Fibroblast of the conjunctiva (primary cell): ENCODE measurements at regions not wholly inside any gene's neighbourhood (a gene's known extent, or its start where the extent isn't known, plus 50 kb on each side); places are given as distances from the start of the nearest gene placed in this dataset.

Experiments used
- DNase-seq: peaks from one replicate; pipeline ENCODE4 v3.0.0-alpha.2; 2010; ENCODE audit warnings: low read depth

DNA sequence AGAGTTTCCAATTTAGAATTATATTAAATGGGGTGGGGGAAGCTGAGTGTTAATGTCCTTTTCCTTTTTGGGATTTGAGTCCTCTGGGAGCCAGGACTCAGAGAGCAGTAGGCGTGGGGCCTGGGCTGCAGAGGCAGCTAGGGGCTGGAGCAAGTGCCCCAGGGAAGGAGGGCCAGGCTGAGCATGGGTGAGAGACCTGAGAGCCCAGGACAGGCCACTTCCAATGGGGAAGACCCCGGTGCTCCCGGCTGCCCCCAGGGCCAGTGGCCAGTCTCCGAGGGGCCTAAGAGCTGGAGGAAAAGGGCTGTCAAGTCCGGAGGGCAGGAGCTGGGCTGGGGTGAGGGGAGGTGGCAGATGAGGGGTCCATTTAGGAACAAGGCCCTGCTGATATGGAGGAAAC is 371.5 kb downstream of the ZNF536 start:
- no peak for DNase-seq

DNA sequence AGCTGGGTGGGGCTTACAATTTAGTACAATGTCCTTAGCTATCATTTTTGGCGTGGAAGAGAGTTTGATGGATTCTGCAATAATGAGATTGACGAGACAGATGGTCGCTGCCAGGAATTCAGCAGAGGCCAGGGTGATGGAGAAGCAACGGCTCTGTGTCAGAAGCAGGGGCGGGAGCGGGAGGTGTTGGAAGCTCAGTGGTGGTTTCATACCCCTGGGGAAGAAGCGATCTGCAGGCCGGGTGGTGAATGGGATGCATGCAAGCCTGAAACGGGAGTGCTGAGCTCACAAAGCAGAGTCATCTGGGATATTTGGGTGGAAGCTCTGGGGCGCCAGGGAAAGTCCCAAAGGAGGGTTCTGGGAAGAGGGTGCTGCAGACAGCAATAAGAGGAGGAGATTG is 370.8 kb downstream of the ZNF536 start:
- no peak for DNase-seq

DNA sequence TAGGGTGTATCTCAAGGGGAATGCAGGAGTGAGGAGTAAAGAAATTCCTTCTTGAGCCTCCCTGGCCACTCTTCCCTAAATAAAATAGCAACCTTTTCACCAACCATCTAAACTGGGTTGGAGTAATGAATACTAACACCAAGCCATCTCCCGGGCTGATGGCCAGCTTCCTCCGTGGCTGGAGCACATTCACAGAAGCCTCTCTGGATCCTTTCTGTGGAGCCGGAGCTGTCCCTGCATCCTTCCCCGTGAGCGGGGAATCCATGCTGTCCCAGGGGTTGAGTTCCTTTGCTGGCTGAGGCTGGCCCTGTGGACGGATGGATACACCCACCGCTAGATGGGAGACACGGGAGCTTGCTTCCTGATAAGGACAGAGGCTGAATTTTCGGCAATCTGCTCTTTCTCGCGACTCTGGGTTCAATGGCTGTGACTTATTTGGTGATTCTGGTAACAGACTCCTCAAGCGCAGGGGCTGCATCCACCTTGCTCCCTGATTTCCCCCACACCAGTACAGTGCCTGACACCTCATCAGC is 370.3 kb downstream of the ZNF536 start:
- no peak for DNase-seq

DNA sequence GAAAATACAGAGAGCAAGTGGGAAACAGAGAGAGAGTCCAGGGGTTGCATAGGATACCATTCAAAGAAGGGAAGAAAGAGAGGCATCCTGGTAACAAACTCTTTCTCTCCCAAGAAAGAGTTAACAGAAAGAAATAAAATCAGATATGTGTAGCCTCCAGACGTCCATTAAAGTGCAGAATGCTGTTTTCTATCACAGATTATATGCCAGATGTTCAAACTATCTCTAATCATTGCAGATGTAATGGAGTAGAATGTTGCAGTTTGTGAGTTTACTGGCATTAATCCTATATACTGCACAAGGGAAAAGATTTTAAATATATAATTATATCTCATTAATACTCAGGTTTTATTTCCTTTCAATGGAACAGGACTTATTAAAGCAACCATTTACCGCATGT is 369.4 kb downstream of the ZNF536 start:
- DNase-seq = no peak

DNA sequence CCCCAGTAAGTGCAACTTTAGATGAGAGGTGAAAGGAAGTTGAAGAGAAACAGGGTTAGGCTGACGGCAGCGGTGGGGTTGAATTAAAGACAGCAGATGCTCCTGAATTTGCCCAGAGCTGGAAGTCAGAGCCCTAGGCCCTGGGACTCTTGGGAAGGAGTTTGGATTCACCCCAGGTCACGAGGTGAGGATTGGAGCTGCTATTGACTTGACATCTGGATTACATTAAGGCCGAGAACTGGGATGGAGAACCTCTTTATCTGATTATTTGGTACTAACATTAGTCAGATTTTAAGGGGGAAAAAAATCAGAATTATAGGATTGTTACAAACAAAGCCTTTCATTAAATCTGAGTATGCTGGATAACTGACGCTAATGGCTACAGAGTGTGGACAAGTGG is 367.2 kb downstream of the ZNF536 start:
- peak; percentile 6 for DNase-seq

DNA sequence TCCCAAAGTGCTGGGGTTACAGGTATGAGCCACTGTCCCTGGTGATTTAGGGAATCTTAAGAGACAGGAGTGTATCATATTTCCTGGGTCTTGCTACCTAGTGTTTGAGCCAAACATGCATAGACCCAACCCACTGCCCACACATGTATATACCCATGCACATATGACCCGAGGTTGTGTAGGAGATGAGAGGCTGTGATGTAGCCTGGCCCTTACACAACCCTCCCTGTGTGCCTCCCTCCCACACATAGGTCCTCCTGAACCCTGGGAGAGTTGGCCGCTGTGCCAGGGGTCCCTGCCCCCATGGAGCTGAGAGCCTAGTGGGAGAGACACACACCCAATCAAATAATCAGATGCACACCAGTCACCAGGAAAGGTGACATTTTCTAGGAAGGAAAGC is 365.9 kb downstream of the ZNF536 start:
- DNase-seq = no peak

DNA sequence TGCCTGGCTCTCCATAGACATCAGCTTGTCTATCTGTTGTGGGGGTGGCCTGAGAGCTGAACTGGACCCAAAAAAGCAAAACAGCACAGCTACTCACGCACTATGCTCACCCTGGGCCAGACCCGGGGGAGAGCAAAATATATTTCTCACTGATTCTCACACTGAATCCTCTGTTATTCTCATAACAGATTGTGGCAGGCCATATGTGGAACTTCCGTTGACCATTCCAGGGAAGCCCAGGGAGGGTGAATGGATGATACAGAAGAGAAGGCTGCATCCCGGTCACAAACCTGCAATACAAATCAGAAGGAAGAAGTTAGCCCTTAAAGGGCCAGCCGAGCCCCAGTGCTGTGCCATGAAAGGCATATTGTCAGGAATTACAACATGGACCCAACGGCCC is 362.5 kb downstream of the ZNF536 start:
- DNase-seq = no peak

DNA sequence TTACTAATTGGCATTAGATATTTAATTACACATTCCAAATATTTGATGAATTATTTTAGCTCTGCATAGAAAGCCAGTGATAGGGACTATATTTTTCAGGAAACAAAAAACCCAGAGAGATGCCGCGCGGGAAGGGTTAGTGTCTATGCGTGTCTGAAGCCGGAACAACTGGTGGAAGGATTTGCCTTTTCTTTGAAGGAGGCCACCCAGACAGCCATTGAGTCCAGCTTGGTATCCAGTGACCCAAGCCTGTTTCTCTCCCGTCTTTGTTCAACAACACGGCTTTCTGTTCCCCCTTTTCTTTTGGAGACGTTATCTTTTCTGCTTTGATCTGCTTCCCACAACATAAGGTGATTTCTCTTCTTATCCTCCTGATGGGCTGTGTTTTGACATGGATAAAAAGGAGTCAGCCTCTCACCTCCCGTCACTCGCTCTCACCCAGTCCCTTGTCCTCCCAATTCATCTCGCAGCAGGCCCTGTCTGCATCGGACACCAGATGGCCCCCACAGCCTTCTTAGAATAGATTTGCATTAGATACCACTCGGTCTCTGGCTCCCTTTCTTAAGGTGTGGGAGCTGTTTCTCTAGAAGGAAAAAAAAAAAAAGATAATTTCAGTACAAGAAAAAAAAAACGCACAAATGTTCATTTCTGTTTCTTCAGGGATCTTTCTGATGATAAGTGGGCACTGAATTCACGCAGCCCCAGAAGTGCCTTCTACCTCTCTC is 361.8 kb downstream of the ZNF536 start:
- DNase-seq = no peak

DNA sequence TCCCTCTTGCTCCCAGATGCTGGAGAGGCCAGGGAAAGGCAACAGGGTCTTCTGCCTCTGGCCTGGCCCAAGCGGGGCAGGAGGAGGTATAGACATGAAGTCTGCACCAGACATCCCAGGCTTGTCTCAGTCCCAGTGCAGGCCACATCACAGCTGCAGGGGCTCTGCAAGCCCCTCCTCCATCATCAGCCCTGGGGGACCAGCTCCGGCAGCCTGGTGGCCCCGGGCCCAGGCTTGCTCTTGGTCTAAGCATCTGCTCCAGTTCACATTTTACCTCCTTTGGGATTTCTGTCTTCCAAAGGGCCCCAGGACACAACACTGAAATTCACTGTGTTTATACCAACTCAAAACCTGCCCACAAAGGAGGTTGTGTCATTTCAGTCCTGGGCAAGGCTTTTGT is 359.4 kb downstream of the ZNF536 start:
- DNase-seq = no peak

DNA sequence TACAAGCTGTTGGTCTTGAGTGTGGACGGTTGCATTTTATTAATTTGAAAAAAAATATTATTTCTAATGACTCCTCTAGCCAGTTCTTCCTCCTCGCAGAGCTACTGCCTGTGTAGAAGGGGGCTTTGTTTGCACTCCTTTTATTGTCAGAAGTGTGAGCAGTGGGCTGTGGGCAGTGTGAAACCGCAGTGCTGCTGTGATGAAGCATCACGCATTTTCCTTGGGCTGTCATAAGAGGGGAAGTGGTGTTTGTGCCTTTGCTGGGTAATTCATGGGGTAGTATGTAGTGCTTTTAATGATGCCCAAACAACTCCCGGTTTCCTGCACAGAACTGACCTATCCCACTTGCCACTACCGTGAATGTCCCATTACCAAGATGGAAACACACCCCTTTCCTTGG is 357.3 kb downstream of the ZNF536 start:
- no peak for DNase-seq

DNA sequence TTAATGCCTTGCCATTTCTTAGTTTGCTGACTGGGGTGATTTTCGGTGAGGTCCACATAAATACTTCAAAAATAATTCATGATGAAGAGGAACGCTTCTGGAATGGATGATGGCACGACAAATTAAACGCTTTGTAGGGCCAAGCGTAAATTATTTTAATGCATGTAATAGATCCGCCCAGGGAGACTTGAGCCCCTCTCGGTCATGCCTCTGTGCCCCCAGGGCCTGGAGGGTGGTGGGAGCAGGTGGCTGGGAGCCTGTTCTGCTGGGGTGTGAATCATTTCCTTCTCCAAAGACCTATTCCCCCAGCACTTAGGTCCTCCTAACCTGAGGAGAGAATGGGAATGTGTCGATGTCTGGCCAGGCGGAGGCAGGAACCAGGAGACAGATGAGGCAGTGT is 350.6 kb downstream of the ZNF536 start:
- DNase-seq = no peak

DNA sequence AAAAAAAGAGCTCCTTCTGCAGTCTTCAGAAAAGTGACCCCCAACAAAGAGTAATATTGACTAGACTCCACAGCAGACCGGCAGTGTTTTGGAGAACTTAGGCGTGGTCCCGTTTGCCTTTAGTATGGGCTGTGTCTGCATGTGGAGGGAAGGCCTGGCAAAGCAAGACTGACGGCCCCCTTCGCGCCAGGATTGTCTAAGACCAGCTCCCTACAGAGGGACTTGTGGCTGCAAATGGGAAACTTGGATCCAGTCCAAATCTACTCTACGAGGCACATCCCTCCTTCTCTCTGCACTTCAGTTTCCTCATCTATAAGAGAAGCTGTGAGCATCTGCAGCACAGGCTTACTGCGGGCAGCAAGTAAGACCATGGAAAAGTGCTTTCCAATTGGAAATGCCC is 350.0 kb downstream of the ZNF536 start:
- no peak for DNase-seq

DNA sequence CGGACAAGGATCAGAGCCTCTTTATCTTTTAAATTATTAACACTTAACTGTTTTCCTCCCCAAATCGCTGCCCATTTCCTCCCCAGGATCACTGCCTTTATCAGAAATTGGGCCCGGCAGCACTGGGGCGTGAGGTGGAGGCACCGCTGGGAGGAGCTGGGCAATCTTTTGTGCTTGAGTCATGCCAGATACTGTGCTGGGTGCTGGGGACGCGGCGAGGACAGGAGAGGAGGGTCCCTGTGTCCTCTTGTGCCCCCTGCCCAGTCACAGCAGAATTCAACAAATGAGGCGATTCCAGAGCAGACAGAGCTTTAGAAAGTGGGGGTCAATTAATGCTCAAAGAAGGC is 347.8 kb downstream of the ZNF536 start:
- no peak for DNase-seq

DNA sequence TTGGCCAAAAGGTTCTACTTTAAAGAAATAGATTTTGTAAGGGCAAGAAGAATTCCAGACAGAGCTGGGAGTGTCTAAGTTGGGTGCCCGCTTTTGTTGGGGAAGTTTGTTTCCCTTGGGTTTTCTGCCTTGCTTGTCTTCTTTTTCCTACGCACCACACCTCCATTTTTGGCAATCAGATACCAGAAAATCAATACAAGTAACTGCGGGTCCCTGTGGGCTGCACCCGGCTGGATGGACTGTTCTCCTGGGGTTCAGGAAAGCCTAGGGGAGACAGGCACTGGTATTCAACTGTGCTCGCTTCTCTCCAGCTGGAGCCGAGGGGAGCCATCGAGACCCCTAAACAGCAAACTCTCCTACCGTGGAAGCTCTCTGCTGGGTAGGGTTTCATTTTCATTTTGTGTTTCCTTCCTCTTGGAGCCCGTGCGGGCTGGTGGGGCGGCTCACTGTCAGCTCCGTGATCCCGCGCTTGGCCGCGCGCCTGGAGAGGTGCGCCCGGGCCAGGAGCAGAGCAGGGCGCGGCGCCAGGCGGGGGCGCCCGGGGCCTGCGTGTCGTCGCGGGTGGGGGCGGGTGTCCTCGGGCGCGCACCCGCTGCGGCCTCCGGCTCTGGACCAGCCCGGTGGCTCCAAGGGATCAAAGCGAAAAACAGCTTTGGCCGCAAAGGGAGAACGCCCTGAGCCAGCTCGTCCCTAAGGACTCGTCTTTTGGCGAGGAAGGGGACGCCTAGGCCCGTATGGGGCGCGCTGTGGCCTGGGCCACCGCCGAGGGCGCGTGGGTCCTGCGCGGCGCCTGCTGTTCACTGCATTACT is 347.2 kb downstream of the ZNF536 start:
- no peak for DNase-seq

DNA sequence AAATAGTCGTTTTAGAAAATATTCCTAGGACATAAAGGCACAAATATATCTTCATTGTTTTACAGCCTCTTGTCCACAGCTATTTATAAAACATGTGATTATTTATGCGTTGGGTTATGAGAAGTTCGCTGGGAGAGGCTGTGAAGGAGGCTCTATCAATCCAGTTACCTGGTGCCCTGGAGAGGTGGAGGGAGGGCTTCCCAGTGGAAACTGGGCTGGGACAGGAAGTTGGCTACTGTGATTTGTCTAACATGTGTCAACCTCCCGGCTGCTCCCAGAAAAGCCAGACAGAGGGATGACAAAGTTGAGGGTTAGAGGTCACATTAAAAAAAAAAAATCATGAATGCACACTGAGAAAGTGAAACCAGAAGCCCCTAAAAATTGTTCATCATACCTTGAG is 346.5 kb downstream of the ZNF536 start:
- DNase-seq = no peak

DNA sequence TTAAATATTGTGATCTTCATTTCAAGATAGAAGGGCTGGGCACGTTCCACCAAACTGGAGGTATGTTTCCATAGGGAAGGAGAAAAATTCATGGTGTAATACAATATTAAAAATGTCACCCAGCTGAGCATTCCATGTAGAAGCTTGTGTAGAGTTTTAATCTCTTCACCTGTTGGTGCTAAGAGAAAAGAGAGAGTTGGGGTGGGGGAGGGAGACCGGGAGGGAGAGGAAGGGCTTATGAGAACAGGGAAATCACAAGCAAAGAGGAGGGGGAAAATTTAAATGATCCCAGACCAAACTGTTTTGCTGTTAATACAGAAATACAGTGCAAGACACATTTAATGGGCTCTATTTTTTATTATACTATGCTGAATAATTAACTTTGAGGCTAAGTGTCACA is 345.8 kb downstream of the ZNF536 start:
- no peak for DNase-seq

DNA sequence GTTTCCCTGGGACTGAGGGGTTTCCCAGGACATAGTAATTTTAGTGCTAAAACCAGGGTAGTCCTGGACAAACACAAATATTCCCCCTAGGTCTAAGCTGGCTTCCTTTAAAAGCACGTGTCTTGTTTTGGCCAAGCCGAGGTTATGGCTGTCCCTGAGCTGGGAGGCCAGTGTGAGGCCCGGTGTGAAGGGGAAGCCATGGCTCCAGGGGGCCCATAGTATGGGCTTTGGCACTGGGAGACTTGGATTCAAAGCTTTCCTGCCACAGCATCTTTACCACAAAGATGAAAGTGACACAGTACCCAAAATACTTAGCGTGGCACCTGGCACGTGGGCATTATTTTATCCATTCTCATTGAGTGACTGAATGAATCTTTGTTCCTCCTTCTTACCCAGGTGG is 345.2 kb downstream of the ZNF536 start:
- no peak for DNase-seq

DNA sequence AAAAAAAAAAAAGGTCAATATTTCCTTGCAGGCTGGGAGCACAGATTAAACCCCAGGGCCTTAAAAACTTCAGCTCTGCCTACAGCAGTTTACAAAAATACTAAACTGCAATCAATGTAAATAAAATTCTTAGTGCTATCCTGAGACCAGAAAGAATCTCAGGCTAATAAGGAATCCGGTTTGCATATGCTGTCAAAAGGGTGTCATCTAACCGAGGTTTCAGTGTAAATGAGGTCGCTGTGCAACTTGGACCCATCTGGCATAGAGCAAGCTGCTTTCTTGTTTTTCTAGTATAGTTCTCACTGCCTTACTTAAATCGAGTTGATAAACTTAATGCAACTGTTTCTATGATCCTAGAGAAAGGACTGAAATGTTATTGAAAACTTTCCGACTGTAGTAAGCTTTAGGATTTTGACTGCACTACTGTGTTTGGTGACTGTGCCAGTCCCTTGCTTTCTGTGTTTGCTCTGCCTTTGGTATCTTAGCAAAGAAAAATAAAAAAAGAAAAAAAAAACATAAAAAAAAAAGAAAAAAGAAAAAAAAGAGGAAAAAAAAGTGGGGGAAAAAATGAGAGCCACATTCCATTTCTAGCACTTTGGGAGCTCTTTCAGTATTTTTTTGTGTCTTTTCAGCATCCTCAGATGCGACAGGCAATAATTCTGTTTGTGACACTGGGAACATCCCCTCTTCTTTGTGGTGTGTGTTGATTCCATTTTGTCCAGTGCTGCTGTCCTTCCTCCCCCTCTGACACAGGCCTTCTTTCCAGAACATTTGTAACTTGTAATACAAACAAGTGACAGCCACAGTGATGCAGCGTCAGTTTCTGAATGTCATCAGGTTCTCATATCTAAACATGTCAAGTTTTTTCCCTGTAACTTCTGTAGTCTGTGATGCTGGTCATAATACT is 340.5 kb downstream of the ZNF536 start:
- no peak for DNase-seq

DNA sequence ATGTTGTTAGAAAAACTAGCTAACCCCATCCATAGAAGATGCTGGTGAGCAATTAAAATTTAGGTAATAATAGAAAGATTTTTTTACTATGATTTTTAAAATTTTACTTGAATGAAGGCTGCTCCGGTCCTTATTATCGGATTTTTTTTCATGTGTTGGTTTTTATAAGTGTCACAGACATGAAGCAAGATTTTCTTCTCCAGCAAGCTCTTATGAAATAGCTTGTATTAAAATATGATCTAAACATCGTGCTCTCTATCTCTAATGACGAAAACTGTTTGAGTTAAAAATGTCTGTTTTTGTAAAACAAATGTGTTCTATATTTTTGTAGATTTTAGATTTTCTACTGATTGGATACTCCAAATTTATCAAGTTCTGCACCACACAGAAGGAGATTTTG is 339.6 kb downstream of the ZNF536 start:
- no peak for DNase-seq

DNA sequence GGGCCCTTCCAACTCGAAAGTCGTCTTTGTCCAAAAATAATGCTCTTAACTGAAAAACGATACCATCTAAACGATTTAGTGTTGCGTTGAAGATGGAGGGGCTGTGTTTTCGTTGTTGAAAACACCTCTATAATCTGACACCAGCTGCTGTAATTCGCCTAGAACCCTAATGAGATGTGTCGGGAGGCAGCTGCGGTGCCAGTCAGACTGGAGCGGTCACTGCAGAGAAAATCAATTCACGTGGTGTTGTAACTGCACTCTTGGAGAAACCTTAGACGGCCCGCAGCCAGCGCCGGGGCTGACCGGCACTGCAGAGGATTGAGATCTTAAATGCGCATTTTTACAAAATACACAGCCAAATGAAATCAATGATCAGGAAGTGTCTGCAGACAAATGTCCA is 339.1 kb downstream of the ZNF536 start:
- no peak for DNase-seq

DNA sequence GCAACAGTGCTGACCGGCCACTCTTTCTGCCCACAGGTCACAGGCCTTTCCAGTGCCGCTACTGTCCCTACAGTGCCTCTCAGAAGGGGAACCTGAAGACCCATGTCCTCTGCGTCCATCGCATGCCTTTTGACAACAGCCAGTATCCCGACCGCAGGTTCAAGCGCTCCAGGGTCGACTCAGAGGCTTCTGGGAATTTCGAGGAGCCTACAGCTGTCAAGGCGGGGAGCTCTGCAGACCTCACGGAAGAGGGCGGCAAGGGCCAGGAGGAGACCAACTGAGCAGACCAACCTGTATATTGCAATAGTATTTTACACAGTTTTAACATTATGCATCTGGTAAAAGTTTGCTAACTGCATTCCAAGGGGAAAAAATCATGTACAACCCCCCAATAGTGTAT is 338.5 kb downstream of the ZNF536 start:
- no peak for DNase-seq

DNA sequence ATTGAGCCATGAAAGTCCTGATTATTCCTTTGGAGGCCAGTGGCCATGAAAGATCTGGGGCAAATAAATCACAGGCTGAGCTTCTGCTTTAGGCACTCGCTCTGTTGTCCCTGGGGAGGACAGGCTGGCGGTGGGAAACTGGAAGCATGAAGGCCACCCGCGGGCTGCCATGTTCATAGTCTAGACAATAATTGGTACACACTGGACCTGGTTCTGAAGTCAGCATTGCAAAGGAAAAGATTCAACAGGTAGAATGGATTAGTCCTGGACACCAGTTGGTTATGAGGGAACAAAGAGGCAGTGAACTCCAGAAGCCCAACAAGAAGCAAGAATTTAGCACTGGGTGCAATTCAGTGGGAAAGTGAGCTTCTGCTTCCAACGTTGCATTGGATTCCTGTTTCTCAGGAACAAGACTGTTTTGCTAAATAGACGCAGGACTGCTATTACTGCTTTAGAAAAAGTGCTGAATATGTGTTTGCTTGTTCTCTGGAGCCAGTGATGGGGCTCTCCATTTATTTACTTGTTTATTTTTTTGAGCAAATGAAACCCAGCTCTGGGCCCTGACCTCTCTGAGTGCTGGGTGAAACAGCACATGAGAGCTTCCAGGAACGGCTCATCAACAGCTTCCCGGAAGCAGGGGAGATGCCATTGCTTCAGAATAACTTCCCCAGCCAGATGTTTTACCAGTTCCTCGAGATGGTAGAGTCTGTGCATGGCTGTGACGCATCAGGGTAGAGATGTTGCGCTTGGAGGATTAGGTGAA is 336.4 kb downstream of the ZNF536 start:
- no peak for DNase-seq
